ENCODE measurements at regions not wholly inside any gene's neighbourhood (a gene's known extent, or its start where the extent isn't known, plus 50 kb on each side); places are given as distances from the start of the nearest gene placed in this dataset.

- DNase-seq, result no peak
- Histone ChIP-seq H3K27me3 (no peaks in the 10 kb centered on the region), H3K36me3 (replicated peaks in 1 of 2) (no peaks in the 10 kb centered on the region), H3K9me3 (replicated peaks in 1 of 3) (no peaks in the 10 kb centered on the region), H3K4me1 (replicated peaks in 1 of 2) (no peaks in the 10 kb centered on the region), H3K4me3 (no peak overlapping the region), H3K27ac (no peak overlapping the region)
- TF ChIP-seq CTCF (IDR thresholded peaks at IDR 0.05) (no peak), POLR2A (IDR thresholded peaks at IDR 0.05) (no peak)
- 89 to 95% (median 92%) methylated on average over 5 of the region's 5 CpGs for WGBS, 4 donors
- intact Hi-C loops (cut with DNase I), result no loop called here
These were observed 785.9 kb downstream of the EPHA4 start for GRCh38 chr2:220786216-220786615.

DNA sequence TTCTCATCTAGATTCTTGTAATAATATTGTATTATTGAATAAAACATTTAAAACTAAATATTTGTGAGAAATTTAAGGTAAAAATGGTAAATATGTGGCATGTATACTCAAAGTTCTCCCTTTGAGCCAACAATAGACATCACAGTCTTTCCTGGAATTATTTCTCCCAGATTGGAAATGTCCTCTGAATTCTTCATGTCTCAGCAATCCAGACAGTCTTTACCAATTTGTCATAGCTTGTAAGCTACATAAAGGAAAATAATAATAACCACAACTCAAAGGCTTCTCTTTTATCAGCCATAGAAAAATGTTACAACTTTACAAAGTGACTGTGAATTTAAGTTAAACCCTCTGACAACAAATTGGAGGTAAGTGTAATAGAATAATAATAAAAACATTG lies 784.9 kb downstream of the EPHA4 start:
- H3K4me1 ChIP-seq (replicated peaks in 1 of 2), result no peaks in the 10 kb centered on the region
- no peaks in the 10 kb centered on the region for H3K9me3 ChIP-seq (replicated peaks in 1 of 3)
- H3K27me3 ChIP-seq, result no peaks in the 10 kb centered on the region
- intact Hi-C loops (cut with DNase I), result no loop called here
- DNase-seq, result no peak
- no peak for TF ChIP-seq POLR2A (IDR thresholded peaks at IDR 0.05)
- no peak for TF ChIP-seq CTCF (IDR thresholded peaks at IDR 0.05)
- no peak overlapping the region for H3K27ac ChIP-seq
- H3K36me3 ChIP-seq (replicated peaks in 1 of 2), result no peaks in the 10 kb centered on the region
- H3K4me3 ChIP-seq, result no peak overlapping the region

- no peak overlapping the region for H3K27ac ChIP-seq
- peak in 1 of 7 donors; percentile 11 for DNase-seq
- no peak for TF ChIP-seq CTCF (IDR thresholded peaks at IDR 0.05)
- TF ChIP-seq POLR2A (IDR thresholded peaks at IDR 0.05), result no peak
- no peak overlapping the region for H3K4me3 ChIP-seq
- H3K36me3 ChIP-seq (replicated peaks in 1 of 2), result no peaks in the 10 kb centered on the region
- H3K9me3 ChIP-seq (replicated peaks in 1 of 3), result no peaks in the 10 kb centered on the region
- WGBS, 4 donors, result 64 to 78% (median 69%) methylated on average over 1 of the region's 1 CpG
- no peaks in the 10 kb centered on the region for H3K4me1 ChIP-seq (replicated peaks in 1 of 2)
- intact Hi-C loops (cut with DNase I), result no loop called here
- no peaks in the 10 kb centered on the region for H3K27me3 ChIP-seq
These were observed 782.1 kb downstream of the EPHA4 start for GRCh38 chr2:220789961-220790360.

- no peak for TF ChIP-seq CTCF (IDR thresholded peaks at IDR 0.05)
- no peak for TF ChIP-seq POLR2A (IDR thresholded peaks at IDR 0.05)
- H3K4me1 ChIP-seq (replicated peaks in 1 of 2), result no peaks in the 10 kb centered on the region
- WGBS, 4 donors, result 43 to 52% (median 50%) methylated on average over 3 of the region's 3 CpGs
- peak in 1 of 7 donors; percentile 1 for DNase-seq
- H3K27ac ChIP-seq, result no peak overlapping the region
- H3K27me3 ChIP-seq, result no peaks in the 10 kb centered on the region
- H3K9me3 ChIP-seq (replicated peaks in 1 of 3), result no peaks in the 10 kb centered on the region
- H3K36me3 ChIP-seq (replicated peaks in 1 of 2), result no peaks in the 10 kb centered on the region
- intact Hi-C loops (cut with DNase I), result no loop called here
- H3K4me3 ChIP-seq, result no peak overlapping the region
These were observed 776.4 kb downstream of the EPHA4 start for GRCh38 chr2:220795705-220796104.
